ENCODE measurements at regions not wholly inside any gene's neighbourhood (a gene's known extent, or its start where the extent isn't known, plus 50 kb on each side); places are given as distances from the start of the nearest gene placed in this dataset.

DNA sequence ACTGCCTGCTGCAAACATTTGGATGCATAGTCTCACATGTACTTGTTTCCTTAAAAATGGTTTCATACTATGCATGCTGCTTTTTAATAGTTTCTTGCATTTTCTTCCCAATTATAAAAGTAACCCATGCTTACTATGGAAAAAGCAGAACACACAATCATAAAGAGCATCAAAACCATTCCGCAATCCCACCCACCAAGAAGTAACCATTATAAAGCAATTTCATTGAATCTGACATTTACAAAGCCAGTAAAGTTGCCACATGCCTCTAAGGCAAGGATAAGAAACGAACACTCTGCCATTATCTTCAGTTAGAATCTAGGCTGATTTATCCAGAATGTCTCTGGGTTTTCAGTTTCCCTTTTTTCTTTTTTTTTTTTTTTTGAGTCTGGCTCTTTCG lies 92.7 kb upstream of the OSMR start:
- DNase-seq (ENCODE audit: low read depth), result no peak

DNA sequence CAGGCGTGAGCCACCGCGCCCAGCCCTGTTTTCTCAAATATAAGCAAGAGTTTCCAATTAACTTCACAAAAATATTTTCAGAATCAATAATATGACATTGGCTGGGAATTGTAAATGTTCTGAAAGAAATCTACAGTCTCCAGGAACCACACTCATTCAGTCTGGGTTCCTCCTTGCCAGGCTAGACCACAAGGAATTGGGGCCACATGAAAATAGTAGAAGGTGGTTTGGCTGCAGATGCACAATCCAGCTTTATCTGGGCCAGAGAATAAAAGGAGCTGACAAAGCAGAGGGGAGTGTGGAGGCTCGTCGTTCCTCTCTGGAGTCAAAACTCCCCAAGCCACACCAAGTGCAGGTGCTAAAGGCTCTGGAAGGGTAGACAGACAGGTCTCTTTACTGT lies 92.0 kb upstream of the OSMR start:
- no peak for DNase-seq (ENCODE audit: low read depth)

DNA sequence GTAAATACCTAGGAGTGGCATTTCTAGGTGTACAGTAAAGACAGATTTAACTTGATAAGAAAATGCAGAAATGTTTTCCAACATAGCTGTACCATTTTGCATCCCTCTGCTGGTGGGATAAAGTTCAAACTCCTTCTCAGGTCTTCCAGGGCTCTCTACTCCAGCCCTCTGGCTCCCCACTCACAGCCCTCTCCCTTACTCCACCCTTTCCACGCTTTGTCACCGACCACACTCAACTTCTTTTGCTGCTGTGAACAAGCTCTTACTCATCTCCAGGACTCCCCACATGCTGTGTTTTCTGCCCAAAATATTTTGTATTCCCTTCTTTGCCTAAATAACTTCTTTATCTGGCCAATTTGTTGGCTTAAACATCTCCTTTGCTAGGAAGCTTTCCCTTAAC lies 90.6 kb upstream of the OSMR start:
- DNase-seq (ENCODE audit: low read depth), result peak; percentile 74

DNA sequence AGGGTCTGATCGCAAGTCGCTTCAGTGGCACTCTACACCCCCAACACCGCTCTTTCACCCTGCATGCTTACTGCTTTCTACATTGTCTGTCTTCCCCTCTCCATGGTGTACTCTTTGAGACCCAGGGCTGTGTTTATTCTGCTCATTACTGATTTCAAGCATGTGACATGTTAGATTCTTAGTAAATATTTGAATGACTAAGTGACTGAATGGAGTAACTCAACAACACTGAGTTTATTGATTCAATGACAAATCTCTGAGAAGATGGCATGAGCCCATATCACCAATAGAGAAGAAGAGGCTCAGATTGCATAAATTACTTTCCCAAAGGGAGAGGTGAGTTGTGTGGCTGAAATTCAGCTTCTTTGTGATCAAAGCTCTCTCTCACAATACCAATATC lies 89.7 kb upstream of the OSMR start:
- DNase-seq (ENCODE audit: low read depth), result no peak

DNA sequence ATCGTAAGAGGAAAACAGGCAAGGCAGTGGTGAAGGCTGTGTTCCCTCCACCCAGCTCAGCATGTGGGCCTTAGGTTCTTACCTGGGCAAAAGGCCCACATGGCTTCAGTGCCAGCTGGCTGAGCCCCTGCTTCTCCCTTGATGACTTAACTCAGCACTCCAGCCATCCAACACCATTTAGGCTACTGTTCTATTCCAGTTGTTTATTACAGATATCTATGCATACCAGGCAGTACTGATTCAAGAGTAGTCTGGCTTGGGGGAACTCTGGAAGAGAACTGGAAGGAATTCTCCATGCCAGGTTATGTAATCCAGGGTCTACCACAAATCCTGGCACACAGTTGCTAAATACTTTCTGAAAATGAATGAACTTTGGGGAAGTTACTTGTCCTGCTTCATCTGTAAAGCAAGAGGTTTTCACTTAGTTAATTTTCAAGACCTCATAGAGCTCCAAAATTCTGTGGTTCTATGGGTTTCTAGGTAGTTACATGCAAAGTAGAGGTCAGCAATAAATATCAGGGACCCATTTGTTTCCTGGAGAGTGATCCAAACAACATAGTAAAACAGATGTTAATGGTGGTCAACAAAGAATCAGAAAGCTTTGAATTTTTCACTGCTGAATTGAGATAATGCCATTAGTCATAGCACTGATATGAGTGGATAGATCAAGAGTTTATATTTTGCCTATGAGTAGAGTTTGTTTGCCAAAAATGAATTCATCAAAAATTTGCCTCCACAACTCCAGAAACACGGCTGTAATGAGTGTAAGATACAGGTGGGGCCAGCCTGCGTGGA lies 88.2 kb upstream of the OSMR start:
- peak; percentile 76 for DNase-seq (ENCODE audit: low read depth)

DNA sequence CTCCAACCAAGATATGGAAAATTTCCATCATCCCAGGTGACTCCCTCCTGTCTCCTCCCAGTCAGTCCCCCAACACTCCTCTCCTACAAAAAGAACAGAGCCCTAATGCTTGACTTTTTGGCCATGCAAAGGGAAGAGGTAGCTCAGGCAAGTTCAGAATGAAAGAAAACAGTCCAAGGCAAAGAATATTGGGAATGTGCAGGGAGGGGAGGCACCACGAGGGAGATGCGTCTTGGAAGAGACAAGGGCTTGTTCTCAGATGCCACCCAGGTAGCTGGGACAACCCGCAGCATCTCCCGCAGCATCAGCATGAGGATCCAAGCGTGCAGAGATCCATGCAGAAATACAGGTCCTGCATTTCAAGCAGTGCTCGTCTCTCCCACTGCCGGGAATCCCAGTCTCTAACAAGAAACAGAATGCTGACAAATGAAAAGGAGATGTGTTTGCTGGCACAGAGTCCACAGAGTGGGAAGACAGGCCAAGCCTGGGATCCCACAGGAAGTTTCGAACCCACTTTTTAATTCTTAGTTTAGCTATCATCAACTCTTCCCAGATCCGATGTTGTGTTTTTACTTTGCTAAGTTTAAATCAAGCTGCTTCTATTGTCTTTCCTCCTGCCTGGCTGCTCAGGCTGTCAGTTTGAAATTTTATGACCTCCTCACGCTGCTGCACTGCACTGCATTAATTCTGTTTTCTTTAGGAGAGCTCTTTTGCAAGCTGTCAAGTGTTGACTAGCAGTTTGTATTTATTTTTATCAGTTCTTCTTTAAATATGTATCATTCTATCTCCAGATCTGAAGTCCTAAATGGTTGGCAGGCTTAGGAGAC lies 86.8 kb upstream of the OSMR start:
- DNase-seq (ENCODE audit: low read depth), result no peak

DNA sequence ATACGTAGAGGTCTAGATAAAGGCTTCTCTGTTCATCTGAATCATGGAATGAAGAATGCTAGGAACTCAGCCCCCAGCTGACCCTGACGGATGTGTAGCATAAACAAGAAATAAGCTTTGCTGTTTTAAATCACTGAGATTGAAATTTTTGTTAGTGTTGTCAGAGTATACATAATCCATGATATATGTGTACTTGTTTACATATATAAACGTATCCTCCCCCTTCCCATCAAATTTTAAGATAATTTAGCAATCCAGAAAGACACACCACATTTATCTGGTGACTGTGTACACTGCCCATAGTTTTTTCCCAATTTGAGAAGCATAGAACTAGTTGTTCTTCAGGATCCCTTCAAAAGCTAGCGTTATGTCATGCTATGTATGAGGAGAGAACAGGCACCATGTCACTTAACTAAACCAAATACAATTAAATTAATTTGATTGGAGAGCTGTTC lies 80.8 kb upstream of the OSMR start:
- DNase-seq (ENCODE audit: low read depth), result peak; percentile 98

DNA sequence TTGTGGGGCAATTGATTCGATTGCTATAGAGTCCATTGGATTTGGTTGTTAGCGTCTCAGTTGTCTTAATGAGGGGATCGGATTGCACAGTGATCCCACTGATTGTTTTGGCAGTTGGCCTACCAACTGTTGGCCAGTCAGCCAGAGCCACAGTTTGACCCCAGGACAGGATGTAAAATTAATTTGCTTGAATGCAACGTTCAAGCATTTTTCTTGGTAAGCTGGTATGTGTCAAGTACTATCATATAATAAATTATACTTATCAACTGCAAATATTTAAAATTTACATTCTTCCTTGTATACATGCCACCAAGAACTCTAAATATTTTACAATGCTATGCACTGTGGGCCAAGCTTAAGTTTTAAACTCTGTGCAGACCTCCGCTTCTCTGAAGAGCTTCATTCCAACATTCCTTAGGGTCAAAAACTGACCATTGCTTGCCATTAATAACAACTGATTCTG lies 80.4 kb upstream of the OSMR start:
- DNase-seq (ENCODE audit: low read depth), result peak; percentile 87

DNA sequence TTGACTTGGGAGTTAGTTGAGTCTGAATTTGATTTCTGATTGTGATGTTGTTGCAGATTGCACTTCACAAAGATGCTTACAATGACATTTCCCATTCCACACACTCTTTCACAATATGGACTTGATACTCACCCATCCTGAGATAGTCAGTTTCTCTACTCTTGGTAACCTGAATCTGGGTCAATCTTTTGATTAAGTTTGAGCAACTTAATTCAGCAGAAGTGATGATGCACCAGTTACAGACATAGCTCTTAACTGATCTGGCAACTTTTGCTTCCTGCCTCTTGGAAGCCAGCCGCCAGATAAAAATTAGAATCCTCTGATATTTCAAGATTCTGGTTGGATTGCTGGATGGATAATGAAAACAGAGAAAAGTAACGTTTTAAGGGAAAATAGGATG lies 79.7 kb upstream of the OSMR start:
- DNase-seq (ENCODE audit: low read depth), result peak; percentile 84

DNA sequence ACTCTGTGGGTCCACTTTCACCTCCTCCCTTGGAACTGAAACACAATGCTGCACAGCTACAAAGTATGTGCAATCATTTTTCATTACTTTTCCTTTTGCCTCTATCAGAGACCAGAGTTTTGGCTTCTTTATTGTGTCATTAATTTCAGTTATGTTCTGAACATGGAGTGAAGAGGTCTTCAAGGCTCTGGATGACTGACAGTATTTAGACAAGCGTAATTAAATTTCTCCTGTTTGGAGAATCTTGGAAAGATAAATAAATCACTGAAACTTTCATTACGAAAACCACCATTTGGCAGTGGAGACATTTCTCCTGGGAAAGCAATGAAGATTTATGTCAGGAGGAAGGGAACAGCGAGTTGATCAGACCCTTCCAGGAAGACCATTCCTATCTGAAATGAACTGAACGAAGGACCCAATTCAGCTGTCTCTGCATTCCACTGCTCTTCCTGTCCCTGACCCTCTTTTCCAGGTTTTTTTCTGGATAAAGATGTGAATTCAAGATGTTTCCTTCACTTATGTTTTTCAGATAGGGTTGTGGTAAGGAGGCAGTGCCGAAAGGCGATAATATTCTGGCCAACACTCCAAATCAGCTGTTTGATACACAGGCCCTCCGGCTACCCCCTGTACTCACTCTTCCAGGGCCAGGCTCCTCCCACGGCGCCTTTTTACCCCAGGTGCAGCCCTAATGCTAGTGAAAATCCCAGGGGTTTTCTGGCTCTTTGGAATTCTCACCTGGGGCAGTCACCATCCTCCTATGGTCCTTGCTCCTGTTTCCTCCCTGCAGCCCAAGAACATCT lies 77.2 kb upstream of the OSMR start:
- no peak for DNase-seq (ENCODE audit: low read depth)

DNA sequence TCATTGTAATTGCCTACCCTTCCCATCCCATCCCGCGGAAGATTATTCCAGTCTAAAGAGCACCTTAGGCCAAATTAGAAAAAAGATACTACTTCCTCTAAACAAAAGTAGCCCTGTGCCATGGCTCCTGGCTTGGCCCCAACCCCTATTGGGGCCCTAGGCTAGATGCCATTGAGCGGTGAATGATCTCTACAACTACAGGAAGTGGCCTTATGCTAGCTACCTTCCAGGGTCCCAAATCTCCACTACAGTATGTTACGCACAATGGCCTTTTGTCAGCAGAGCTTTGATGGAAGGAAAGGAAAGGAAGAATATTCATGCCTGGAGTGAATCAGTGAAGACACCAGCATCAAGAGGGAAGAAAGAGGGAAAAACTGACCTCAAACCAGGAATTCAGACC lies 73.3 kb upstream of the OSMR start:
- no peak for DNase-seq (ENCODE audit: low read depth)

DNA sequence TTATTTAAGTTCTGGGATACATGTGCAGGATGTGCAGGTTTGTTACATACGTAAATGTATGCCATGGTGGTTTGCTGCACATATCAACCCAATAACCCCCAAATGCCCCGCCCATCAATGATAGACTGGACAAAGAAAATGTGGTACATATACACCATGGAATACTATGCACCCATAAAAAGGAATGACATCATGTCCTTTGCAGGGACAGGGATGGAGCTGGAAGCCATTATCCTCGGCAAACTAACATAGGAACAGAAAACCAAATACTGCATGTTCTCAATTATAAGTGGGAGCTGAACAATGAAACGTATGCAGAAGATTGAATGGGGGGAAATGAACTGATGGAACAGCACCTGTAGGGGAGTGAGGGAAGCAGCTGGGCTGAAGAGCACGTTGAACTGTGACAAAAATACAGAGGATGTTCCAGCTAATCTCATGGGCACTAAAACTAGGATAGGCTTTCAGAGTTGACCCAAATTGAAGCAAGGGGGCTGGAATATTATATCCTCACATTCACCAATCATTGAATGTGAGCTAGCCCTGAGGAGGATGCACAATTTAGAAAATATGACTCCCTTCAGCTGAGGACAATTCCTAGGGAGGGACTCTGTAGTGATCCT lies 70.5 kb upstream of the OSMR start:
- no peak for DNase-seq (ENCODE audit: low read depth)

DNA sequence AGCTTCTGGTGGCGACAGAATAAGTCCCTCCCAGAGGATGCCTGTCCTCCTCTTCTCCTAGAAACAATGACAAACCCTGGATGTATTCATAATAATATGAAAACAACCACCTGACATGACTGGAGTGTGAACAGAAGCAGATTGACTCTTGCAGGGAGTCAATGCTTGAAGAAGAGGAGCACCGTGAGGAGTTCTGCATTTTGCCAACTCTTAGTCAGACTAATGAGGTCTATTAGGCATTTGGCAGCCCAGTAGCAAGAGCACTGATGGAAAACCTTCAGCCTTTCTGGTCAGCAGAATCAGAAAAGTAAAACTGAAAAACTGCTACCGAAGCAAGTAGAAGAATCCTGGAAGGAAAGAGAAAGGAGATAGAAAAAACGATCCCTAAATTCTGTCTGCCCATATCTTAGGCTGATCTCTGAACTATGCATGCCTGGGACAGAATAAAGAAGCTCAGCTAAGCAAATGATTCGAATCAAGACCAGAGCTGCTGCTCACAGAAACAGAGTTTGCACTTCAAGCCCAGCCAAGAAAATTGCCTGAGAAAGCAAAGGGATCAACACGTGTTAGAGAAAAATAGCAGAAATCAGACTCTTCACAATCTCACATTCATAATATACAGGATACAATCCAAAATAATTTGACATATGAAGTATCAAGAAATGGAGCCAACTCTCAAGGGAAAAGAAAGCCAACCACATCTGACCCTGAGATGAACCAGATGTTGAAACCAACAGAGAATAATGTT lies 69.5 kb upstream of the OSMR start:
- no peak for DNase-seq (ENCODE audit: low read depth)

DNA sequence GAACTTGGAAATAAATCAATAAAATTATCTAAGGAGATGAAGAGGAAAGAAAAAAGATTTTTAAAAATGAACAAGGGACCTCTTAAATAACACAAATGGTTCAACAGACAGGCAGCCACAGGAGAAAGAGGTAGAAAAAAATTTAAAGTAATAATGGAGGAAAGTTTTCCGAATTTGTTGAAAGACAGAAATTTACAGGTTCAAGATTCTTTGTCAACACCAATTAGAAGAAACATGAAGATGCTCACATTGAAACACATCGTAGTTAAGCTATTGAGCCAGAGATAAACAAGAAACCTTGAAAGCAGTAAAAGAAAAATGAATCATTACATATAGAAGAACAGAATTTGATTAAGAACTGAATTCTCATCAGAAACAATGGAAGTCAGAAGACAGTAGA lies 68.7 kb upstream of the OSMR start:
- no peak for DNase-seq (ENCODE audit: low read depth)

DNA sequence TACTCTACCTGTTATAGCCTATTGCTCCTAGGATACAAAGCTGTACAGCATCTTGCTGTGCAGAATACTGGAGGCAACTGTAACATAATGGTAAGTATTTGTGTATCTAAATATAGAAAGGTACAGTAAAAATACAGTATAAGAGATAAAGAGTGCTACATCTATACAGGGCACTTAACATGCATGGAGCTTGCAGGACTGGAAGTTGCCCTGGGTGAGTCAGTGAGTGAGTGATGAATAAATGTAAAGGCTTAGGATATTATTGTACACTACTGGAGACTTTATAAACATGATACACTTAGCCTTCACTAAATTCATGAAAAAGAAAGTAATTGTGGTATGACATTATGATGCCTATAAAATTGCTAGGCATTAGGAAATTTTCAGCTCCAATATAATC lies 65.5 kb upstream of the OSMR start:
- no peak for DNase-seq (ENCODE audit: low read depth)

DNA sequence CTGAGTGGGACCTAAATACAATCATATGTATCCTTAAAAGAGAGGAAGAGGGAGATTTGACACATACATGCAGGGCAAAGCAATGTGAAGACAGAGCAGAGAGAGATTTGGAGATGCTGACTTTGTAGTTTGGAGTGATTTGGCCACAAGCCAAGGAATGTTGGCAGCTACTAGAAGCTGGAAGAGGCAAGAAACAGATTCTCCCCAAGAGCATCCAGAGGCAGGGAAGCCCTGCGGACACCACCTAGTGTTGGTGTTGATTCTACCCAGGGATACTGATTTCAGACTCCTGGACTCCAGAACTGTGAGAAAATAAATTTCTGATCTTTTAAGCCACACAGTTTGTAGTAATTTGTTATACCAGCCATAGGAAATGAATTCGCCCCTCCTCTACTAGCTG lies 64.9 kb upstream of the OSMR start:
- DNase-seq (ENCODE audit: low read depth), result peak; percentile 87

DNA sequence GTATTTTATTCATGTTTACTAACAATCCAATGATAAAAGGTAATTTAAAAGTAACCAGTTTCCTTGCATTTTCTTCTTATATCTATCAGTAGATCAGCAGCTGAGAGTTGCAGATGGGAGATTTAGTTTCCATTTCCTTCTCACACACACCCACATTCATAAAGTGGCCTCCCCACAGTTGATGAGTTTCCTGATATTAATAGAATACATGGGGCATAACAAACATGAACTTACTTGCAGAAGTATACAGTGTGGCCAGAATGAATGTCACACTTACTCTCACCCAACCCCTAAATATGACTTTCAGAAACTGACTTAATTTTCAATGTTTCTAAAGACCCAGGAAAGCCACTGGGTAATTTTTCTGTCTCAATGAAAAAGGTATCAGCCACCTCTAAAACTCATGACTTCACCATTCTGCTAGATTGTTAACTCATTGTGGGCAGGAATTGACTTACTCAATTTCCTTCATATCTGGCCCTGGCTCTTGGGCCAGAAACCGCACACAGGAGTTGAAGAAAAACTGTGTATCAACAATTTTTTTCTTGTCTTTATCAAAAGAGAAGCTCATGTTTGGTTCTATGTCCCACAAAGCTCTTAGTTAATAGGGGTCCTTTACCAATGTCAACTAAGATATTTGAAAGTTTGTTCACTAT lies 63.5 kb upstream of the OSMR start:
- no peak for DNase-seq (ENCODE audit: low read depth)

DNA sequence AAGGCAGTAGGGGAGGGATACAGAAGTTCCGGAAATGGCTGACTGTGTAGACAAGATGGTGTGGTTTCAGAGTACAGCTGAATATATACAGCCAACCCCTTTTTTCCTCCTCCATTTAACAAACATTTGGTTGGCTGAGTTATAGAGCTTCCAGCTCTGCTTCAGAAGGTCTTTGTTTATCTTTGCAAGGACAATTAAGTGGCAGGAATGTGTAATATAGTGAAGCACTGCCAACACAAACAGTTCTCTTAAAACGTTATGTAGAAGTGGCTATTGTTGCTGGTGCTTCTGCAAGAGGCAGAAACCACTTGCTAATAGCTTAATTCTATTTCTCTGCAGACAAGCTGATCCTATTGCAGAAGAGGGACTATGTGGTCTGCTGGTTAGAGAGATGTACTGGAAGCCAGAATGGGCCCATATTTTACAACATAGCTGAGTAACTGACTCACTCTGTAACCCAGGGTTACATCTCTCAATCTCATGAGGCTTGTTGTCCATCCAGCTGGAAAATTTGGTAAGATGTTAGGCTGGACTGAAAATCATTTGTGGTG lies 62.7 kb upstream of the OSMR start:
- DNase-seq (ENCODE audit: low read depth), result peak; percentile 96

DNA sequence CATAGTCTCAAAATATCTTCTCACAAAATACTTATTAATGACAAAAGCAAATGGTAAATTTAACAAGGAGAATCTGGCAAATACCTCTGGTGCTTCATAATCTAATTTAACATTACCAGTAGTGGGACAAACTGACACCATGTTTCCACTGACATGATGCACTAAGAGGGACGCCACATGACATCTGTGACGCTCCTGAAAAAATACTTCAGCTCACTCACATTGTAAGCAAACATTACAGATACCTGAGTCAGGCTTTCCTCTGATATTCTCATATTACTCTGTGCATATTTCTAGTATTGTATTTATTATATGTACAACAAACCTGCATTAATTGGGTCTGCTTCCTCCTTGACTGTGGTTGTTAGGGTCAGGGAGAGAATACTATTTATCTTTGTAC lies 56.7 kb upstream of the OSMR start:
- DNase-seq (ENCODE audit: low read depth), result no peak

DNA sequence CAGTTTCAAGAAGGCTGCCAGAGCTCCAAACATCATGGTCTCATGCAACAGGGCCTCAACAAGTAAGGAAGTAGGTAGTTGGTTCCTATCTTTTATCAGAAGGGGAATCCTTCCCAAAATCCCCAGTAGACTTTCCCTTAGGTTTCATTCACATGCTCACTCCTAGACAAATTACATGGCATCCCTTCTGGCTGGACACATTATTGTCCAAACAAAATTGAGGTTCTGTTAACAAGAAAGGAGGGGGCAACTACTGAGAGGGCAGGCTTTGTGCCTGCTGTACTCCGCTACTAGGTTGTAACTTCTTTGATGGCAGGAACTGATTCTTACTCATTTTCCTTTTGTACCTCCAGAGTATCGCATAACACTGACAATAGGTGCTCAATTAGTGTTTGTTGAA lies 56.0 kb upstream of the OSMR start:
- no peak for DNase-seq (ENCODE audit: low read depth)

DNA sequence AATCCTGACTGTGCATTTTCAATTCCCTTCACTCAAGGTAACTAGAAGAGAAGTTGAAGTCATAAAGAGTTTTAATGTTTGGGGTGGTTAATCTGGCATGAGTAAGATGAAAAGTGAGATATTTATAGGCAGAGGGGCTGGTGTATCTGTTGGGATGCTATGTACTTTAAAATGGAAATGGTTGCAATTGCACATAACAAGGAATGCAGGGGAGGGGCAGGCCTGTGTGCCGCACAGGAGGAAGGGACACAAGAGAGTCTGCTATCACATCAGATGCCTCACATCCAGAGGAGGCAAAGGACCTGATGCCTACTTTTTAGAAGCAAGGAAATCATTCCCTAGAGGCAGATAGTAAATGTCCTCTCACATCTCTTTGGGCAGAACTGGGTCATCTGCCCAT lies 55.5 kb upstream of the OSMR start:
- no peak for DNase-seq (ENCODE audit: low read depth)

Data from amniotic epithelial cell (primary cell).